ENCODE measurements at regions not wholly inside any gene's neighbourhood (a gene's known extent, or its start where the extent isn't known, plus 50 kb on each side); places are given as distances from the start of the nearest gene placed in this dataset.

DNA sequence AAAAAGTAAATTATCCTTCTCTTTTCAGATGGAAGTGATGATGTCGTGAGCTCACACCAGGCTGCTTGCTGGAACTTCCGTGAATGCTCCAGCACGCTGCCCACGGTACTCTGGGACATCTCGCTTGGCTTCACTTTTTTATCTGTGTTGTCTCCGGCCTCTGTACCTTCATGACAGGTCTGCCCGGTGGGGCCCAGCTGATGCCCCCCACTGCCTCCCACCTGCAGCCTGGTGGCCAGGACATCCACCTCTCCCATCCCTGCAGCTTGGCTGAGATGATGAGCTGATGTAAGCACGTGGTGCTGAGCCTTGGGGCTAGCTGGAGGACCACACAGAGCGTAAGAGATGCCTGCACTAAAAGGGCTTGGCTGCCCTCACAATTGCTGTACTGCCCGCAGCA lies 59.0 kb upstream of the HELT start:
- Histone ChIP-seq H2BK12ac (ENCODE audit: low read depth, low read length) (no peak overlapping the region), H3K9me3 (ENCODE audit: insufficient read depth in 2 of 2, low read depth in 1 of 2, low read length in 1 of 2) (no peaks in the 10 kb centered on the region), H2BK15ac (ENCODE audit: low read length) (no peak overlapping the region), H3K27ac (ENCODE audit: low read depth, low read length) (no peak overlapping the region), H4K20me1 (replicated peaks in 1 of 2; ENCODE audit: control insufficient read depth in 1 of 2, insufficient read depth in 2 of 2, low read length in 2 of 2) (no peaks in the 10 kb centered on the region), H3K79me1 (ENCODE audit: low read depth, low read length) (no peaks in the 10 kb centered on the region), H3K27me3 (replicated peaks in 1 of 4; ENCODE audit: control insufficient read depth in 3 of 4, extremely low read depth in 1 of 4, insufficient read depth in 3 of 4, low read length in 3 of 4) (no peaks in the 10 kb centered on the region), H3K4me1 (replicated peaks in 1 of 4; ENCODE audit: control insufficient read depth in 3 of 4, insufficient read depth in 4 of 4, low read length in 3 of 4) (no peaks in the 10 kb centered on the region; a peak in 1 of 7 replicates), H3K4ac (replicated peaks; ENCODE audit: insufficient read length, low read depth, low read length) (no peak overlapping the region), H3K23ac (ENCODE audit: insufficient read length) (no peak overlapping the region), H3K36me3 (ENCODE audit: control insufficient read depth in 2 of 4, insufficient read depth in 4 of 4, low read length in 3 of 4) (no peaks in the 10 kb centered on the region), H2BK120ac (replicated peaks; ENCODE audit: low read depth, low read length) (no peak overlapping the region), H3K9ac (replicated peaks in 1 of 4; ENCODE audit: extremely low read depth in 1 of 4, low read depth in 3 of 4, low read length in 3 of 4) (no peak overlapping the region), H3K18ac (ENCODE audit: extremely low read depth, low read length) (no peak overlapping the region), H2AK5ac (ENCODE audit: low read depth, low read length) (no peak overlapping the region), H2BK5ac (ENCODE audit: low read depth, low read length) (no peak overlapping the region), H2BK20ac (ENCODE audit: low read length) (no peak overlapping the region), H3K14ac (ENCODE audit: insufficient read length) (no peak overlapping the region), H3K79me2 (ENCODE audit: control insufficient read depth in 1 of 2, insufficient read depth in 2 of 2, low read length in 2 of 2) (no peaks in the 10 kb centered on the region), H3K56ac (replicated peaks; ENCODE audit: insufficient read length, low read depth, low read length) (no peak overlapping the region), H4K91ac (replicated peaks; ENCODE audit: insufficient read length, low read length) (no peak overlapping the region), H3K4me2 (ENCODE audit: insufficient read depth in 1 of 2, low read depth in 2 of 2, low read length in 2 of 2) (no peak overlapping the region), H3K23me2 (ENCODE audit: low read depth, low read length) (no peaks in the 10 kb centered on the region), H2AFZ (ENCODE audit: low read length) (no peak overlapping the region), H3K4me3 (ENCODE audit: extremely low read depth in 1 of 4, insufficient read depth in 2 of 4, low read depth in 3 of 4, low read length in 4 of 4) (no peak overlapping the region), H4K8ac (ENCODE audit: extremely low read depth, insufficient read depth, low read length) (no peak overlapping the region), H4K5ac (ENCODE audit: insufficient read length, low read depth, low read length) (no peak overlapping the region)
- DNase-seq (ENCODE audit: low read depth in 1 of 2, low spot score in 2 of 2) (no peak), FAIRE-seq (no peak)
- ChIA-PET POLR2A (ENCODE audit: partially characterized antibody) (no interaction called here), CTCF (ENCODE audit: partially characterized antibody) (interaction anchor here (1.1 to 2.1 kb wide), 3 partner anchors 18 to 48 kb away, joined by 4 to 6 read pairs (median 6); no protein-coding TSS in a partner anchor)
- WGBS, 2 experiments (ENCODE audit: extremely low coverage in 1 of 2, insufficient coverage in 1 of 2, insufficient read length in 1 of 2, insufficient replicate concordance in 2 of 2, low coverage in 1 of 2, low lambda C conversion rate in 2 of 2, missing lambda C conversion rate in 1 of 2) = 86% methylated on average over 10 of the region's 10 CpGs; no CpG with 5 or more reads in 1 of the 2 experiments
- TF ChIP-seq PHF8 (conservative IDR thresholded peaks at IDR 0.05; ENCODE audit: low read depth, low read length) (no peak), EZH2 (IDR thresholded peaks at IDR 0.05; ENCODE audit: low read depth, low read length, severe bottlenecking) (no peak), RXRA (IDR thresholded peaks at IDR 0.05; ENCODE audit: insufficient read depth, low read depth, low read length) (no peak), BACH1 (IDR thresholded peaks at IDR 0.05; ENCODE audit: low read length) (no peak), SP2 (IDR thresholded peaks at IDR 0.05; ENCODE audit: low read length) (no peak), CHD1 (IDR thresholded peaks at IDR 0.05; ENCODE audit: low read depth, low read length) (no peak), SUZ12 (IDR thresholded peaks at IDR 0.05; ENCODE audit: low read length) (no peak), BCL11A (IDR thresholded peaks at IDR 0.05; ENCODE audit: low read depth in 2 of 2, low read length in 2 of 2) (no peak), KDM1A (IDR thresholded peaks at IDR 0.05; ENCODE audit: borderline replicate concordance, low read length) (no peak), SIN3A (conservative IDR thresholded peaks at IDR 0.05 in 1 of 2, IDR thresholded peaks at IDR 0.05 in 1 of 2; ENCODE audit: low read depth in 1 of 2, low read length in 2 of 2) (no peak), GTF2F1 (IDR thresholded peaks at IDR 0.05; ENCODE audit: borderline replicate concordance, low read depth, low read length) (no peak)

Data from H1 (cell line).